ENCODE measurements at regions not wholly inside any gene's neighbourhood (a gene's known extent, or its start where the extent isn't known, plus 50 kb on each side); places are given as distances from the start of the nearest gene placed in this dataset.
"Not testable (repeated sequence)": the region's sequence is repeated elsewhere in the genome, so short reads cannot be mapped to it uniquely, and the experiment has no call there.

DNA sequence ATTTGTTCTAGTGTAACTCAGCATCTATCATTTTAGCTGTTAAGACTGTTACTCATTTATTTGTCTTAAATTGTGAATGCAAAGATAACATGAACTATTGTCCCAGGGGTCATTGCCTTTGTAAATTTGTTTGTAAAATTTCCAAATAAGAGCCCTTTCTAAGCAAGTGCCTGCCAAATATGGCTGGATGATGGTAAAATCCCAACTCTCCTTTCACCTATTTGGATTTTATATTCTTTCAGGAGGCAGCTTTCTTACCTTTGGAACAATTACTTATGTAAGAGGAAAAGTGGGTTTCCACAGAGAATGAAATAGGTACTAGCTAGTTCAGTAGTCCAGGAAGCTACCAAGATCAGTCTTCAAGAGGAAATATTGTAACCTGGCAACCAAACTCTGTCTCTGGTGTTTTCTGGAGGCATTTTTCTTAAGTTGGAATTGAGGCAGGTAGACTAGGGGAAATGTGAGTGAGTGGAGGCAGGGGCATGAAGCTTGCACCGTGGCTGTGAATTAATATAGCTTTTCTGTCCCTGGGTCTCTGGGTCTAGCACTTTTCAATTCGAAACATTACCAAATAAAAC lies 88.5 kb upstream of the XIST start:
- DNase-seq: no peak

DNA sequence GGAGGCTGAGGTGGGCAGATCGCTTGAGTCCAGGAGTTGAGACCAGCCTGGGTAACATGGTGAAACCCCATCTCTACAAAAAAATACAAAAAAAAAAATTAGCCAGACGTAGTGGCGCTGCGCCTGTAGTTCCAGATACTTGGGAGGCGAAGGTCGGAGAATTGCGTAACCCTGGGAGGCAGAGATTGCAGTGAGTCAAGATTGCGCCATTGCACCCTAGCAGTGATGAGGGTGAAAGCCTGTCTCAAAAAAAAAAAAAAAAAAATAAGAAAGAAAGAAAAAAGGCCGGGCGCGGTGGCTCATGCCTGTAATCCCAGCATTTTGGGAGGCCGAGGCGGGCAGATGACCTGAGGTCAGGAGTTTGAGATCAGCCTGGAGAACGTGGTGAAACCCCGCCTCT lies 85.3 kb upstream of the XIST start:
- not testable (repeated sequence) for DNase-seq

DNA sequence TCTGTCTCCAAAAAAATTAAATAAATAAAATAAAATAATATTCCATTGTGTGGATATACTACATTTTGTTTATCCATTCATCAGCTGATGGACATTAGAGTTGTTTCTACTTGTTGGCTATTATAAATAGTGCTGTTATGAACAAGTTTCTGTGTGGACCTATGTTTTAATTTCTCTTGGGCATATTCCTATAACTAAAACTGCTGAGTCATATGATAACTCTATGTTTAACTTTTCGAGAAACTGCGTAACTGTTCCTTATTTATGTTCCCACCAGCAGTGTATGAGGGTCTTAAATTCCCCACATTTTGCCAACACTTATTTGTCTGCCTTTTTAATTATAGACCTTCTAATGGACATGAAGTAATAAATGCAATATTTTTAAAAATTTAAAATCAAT lies 80.0 kb upstream of the XIST start:
- no peak for DNase-seq

DNA sequence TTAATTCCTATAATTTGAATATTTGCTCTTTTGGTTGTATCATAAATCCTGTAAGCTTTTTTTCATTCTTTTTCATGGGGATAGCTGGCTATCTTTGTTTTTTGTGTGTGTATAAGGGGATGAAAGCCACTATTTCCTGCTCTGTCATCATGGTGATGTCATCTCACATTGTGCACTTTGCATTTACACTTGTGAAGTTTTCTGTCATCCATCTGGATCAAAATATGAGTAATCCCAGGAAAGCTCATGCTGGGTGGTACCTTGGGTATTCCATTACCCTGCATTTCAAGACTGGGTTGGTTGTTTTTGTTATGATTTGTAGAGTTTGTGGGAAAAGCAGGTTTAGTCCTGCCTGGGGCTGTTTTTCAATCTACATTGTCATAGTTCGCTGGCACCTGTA lies 77.8 kb upstream of the XIST start:
- DNase-seq: no peak

DNA sequence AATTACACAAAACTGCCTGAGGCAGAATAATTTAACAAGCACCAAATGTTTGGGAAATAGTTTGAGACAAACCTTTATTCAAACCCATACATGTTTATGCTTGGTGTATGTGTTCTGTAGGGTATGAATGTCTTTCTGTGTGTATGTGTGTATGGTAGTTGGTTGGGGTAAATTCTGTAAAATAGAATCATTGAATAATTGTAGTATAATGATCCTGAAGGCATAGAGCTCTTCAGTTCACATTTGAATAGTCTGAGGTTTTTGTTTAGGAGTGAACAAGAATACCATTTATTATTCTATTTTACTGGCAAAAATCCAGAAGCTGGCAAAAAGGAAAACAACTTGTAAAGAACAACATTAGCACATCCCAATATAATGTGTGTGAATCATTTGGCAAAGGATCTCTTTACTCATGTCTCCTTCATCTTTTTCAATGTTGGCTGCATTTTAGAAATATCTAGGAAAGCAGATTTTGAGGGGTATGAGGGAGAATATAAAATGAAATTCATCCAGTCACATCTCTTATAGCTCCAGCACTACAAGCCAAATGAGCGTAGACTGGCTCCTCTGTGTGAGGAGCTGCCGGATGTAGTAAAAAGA lies 70.4 kb upstream of the XIST start:
- DNase-seq: no peak

DNA sequence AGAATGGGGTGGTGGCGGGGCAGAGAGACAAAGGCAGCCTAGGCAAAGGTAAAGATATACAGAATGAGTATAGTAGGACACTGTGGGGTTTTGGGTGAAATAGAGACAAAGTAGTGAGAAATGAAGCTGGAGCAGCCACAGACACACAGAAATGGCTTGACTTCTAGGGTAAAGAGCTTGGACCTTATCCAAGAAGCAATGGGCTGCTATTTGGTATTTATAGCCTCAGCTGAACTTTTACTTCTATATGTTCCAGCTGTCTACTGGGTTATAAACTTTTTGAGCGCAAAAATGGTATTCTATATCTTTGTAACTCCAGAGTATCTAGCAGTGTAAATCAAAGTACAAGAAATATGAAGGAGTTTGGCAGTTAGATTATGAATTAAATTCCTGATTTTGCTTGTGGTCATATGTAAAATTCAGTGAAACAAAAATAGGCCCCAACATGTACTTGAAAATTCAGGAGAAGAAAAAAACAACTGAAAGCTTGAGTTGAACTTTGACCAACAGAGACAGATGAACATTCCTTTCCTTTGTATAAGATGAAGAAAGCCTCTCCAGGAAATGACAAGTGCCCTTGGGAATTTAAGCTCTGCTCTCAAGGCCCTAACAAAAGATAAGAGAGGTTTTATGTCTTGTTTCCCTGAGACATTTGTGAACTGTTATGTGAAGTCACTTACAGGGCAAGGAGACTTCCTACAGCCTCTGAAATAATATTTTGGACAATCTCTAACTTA lies 64.6 kb upstream of the XIST start:
- DNase-seq: no peak

DNA sequence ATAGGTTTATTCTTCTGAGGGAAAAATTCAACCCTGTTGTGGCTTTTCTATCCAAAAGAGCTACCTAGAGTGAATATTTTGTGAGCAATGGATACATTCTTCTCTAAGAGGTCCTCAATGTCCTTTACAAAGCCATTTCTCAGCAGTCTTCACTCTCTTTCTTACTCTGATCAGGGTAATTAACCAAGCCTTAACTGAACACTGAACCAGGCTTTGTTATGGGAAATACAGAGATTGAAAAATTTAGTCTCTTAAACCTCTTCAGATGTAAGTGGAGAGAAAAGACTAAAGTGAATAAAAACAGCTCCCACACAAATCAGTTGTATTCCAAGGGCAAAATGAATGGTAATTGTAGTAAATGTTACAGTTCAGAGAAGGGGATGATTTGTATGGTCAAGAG lies 64.0 kb upstream of the XIST start:
- DNase-seq: no peak

DNA sequence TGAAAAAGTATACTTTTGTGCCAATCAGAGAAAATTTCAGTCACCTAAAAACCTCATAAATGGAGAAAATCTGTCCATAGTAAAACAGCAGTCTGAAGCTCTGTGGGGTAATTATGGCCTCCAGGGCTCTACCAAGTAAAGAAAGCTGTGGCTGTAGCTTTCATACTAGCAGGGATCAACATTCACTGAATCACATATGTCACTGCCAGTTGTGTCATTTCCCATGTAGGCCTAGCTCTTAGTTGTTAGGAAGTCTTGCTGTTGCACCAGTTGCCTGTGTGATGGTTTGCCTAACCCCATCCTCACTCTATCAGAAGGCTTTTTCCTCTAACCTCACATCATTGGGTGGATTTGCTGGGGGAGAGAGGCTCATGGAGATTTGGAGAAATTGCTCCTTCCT lies 62.3 kb upstream of the XIST start:
- DNase-seq: not testable (repeated sequence)

DNA sequence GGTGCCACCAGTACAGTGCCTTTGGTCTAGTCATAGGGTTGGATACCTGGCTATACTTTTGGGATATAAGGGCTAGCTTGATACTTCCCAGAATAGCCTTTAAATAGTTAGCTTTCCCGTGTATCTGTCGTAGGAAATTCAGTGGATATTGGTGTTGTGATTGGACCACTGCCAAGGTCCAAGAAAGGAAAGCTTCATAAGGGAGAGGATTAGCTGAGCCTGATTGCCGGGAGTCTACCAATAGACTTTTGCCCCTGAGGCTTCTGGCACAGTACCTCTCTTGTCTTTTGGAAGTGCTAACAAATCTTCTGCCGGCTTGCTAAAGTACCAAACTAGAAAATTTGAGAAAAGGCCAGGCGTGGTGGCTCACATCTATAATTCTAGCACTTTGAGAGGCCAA lies 61.1 kb upstream of the XIST start:
- no peak for DNase-seq

DNA sequence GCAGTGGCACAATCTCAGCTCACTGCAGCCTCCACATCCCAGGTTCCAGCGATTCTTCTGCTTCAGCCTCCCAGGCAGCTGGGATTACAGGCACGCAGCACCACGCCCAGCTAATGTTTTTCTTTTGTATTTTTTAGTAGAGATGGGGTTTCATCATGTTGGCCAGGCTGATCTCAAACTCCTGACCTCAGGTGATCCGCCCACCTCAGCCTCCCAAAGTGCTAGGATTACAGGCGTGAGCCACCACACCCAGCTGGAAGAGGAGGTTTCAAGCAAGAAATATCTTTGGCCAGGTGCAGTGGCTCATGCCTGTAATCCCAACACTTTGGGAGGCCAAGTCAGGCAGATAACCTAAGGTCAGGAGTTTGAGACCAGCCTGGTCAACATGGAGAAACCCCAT lies 59.4 kb upstream of the XIST start:
- DNase-seq: not testable (repeated sequence)

DNA sequence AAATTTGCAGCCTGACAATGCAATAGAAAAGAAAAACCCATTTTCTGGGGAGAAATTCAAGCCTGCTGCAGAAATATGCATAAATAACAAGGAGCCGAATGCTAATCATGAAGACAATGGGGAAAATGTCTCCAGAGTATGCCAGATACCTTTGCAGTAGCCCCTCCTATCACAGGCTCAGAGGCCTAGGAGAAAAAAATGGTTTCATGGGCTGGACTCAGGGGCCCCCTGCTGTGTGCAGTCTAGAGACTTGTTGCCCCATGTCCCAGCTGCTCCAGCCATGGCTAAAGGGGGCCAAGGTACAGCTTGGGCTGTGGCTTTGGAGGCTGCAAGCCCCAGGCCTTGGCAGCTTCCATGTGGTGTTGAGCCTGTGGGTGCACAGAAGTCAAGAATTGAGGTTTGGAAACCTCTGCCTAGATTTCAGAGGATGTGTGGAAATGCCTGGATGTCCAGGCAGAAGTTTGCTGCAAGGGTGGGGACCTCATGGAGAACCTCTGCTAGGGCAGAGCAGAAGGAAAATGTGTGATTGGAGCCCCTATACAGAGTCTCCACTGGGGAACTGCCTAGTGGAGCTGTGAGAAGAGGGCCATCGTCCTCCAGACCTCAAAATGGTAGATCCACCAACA lies 53.3 kb upstream of the XIST start:
- not testable (repeated sequence) for DNase-seq

DNA sequence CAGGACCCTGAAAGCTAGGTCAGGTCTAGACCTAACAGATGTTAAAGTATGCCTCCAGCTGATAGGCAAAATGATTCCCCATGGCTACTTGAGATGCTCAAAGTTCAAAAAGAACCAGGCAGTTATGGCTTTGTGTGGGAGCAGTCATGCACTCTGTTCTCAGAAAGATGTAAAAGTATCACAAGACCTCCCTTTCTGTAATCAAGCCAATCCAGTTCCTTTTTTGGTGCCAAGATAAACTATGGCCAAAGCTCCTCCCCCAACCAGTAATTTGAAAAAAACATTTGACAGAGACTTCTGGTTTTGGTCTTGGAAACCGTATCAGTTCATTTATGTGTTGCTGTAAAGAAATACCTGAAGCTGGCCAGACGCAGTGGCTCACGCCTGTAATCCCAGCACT lies 51.4 kb upstream of the XIST start:
- DNase-seq: no peak
